Hematopoietic multipotent progenitor cell treated with erythropoietin and hydrocortisone succinate and interleukin-3 and kit ligand, for 8 days (in vitro differentiated cells): ENCODE measurements at regions not wholly inside any gene's neighbourhood (a gene's known extent, or its start where the extent isn't known, plus 50 kb on each side); places are given as distances from the start of the nearest gene placed in this dataset.

Experiments used
- DNase-seq: peaks from one replicate; pipeline ENCODE4 v3.0.0-alpha.2; 2015

- no peak for DNase-seq
These were observed 95.6 kb upstream of the MYO16 start for GRCh38 chr13:108533842-108534241.

DNA sequence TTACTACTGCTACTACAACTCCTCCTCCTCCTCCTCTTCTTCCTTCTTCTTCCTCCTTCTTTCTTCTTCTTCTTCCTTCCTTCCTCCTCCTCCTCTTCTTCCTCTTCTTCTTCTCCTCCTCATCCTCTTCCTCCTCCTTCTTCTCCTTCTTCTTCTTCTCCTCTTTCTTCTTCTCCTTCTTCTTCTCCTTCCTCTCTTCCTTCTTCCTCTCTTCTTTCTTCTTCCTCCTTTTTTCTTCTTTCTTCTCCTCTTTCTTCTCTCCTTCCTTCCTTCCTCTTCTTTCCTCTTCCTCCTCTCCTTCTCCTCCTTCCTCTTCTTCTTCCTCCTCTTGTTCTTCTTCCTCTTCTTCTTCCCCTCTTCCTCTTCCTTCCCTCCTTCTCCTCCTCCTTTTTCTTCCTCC is 94.7 kb upstream of the MYO16 start:
- DNase-seq: no peak

- no peak for DNase-seq
These were observed 79.5 kb upstream of the MYO16 start for GRCh38 chr13:108549934-108550333.

DNA sequence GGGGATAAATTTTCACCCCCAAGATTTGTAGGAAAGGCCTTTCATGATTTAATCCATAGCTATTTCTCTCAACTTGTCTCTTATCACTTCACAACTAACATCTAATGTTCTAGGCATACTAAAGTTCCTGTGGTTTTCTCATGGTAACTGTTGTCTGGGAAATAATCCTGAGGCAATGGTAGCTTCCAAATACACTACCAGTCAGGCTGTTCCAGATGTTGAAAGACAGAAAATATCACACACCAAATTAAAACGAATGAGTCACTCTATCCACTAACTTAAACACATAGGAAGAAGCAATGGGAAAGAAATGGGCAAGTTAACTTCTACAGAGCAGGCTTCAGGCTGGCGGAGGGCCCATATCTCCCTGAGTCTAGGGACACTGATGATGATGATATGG is 77.7 kb upstream of the MYO16 start:
- no peak for DNase-seq

- no peak for DNase-seq
These were observed 70.9 kb upstream of the MYO16 start for GRCh38 chr13:108558489-108558888.

DNA sequence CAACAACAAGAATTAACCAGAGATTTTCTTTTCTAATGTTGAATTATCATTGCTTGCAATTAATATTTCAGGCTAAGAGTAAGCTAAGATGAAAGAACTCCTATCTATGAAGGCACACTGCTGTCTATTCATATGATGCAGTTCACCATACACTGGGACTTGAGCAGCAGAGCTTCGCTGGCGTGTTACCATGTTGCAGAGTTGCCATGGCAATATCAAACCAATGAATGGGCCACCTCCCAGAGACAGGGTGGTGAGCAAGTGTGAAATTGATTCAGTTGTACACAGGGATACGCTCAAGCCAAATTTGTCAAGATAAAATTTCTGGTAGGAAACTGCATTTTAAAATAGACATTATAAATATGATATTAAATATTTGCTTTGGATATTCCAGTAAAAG is 69.3 kb upstream of the MYO16 start:
- DNase-seq: no peak

DNA sequence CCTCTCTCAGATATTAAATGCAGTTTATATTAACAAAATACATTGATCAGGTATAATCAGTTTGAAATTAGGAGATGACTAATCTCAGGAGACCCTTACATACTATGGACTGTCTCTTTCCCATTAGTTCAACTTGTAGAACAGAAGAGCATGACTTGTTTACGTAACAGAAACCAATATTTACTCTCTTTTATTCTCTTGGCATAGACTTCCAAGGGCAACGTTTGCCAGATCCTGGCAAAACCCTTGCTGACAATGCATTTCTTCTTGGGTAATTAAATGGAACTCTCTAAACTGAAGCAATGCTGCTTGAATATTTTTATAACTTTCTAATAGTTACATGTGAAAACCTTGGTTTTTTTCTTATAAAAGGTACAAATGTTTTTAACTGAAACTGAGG is 68.3 kb upstream of the MYO16 start:
- no peak for DNase-seq

GRCh38 chr13:108566413-108567170 is 62.8 kb upstream of the MYO16 start:
- no peak for DNase-seq

- peak; percentile 2 for DNase-seq
These were observed 56.6 kb upstream of the MYO16 start for GRCh38 chr13:108572782-108573211.

- no peak for DNase-seq
These were observed 56.0 kb upstream of the MYO16 start for GRCh38 chr13:108573455-108573854.

DNA sequence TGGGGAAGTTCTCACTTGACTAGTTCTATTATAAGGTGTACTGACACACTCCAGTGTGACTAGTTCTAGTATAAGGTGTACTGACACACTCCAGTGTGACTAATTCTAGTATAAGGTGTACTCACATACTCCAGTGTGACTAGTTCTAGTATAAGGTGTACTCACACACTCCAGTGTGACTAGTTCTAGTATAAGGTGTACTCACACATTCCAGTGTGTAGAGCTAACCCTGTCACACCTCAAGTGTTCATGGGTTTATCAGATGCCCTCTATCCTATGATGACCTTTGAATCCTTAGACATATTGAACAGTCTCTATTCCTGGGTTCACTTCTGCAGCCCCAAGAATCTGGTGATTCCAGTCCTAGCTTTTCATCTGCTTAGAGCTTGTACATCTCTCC is 54.6 kb upstream of the MYO16 start:
- DNase-seq: no peak

DNA sequence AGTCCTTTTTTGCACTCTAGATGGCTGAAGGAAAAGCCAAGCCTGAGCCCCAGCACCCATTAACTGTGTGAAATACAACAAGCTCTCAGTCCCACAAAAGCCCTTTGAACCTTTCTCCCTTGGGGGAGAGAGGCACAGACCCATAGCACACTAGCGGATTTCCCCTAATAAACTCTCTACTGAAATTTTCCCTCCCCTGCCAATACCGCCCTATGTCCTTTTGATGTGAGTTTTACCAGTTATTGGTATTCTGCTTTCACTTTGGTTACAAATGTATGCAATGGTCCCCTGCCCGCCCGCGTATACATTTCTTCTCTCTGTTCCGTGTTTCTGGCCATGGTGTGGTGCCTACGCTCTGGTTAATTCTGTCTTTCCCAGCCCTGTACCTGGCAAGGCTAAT is 54.0 kb upstream of the MYO16 start:
- no peak for DNase-seq
